Nucleus accumbens (tissue), 56 donors: ENCODE measurements at regions not wholly inside any gene's neighbourhood (a gene's known extent, or its start where the extent isn't known, plus 50 kb on each side); places are given as distances from the start of the nearest gene placed in this dataset.
"Not testable (repeated sequence)": the region's sequence is repeated elsewhere in the genome, so short reads cannot be mapped to it uniquely, and the experiment has no call there.

ENCODE experiments used
- DNase-seq, 56 donors: peaks; one replicate each; lab custom pipeline; 2025; lab: John Stamatoyannopoulos, UW

DNA sequence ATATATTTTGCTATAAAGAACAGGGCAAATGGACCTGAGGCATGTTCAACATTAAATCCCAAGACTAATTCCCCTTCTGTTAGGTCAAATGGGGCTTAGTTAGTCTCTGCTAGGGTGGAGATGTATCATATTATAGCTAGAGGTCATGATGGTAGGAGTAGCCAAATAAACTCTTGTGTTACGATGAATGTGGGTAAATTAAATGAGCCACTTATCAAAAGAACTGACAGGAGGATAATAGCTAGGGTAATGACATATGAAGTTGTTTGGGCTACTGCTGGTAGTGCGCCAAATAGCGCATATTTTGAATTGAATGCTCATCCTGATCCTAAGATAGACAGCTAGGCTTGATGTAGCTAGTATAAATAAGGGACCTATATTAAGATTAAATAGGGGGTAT is 445.0 kb downstream of the GXYLT1 start:
- DNase-seq = no peak

DNA sequence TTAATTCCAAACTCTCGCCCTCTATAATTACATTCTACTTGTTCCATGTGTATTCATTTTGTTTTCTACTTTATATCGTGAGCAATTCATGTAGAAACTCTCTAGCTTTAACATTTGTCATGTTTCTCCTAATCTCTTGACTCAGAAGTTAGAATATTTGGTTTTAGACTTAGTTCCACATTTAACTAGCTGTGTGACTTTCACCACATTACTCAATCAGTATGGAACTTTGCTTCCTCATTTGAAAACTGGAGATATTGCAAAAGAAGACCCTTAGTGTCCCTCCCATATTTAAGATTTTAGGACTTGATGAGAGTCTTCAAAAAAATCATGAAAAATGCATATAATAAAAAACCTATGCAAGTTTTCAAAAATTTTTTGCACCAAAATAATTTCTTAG is 447.5 kb downstream of the GXYLT1 start:
- no peak for DNase-seq

DNA sequence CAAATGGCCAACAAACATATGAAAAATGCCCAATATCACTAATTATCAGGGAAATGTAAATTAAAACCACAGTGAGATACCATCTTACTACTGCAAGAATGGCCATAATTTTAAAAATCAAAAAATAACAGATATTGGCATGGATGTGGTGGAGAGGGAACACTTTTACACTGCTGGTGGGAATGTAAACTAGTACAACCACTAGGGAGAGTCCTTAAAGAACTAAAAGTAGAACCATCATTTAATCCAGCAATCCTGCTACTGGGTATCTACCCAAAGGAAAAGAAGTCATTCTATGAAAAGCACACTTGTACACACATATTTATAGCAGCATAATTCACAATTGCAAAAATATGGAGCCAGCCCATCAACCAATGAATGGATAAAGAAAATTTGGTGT is 459.7 kb downstream of the GXYLT1 start:
- no peak for DNase-seq

DNA sequence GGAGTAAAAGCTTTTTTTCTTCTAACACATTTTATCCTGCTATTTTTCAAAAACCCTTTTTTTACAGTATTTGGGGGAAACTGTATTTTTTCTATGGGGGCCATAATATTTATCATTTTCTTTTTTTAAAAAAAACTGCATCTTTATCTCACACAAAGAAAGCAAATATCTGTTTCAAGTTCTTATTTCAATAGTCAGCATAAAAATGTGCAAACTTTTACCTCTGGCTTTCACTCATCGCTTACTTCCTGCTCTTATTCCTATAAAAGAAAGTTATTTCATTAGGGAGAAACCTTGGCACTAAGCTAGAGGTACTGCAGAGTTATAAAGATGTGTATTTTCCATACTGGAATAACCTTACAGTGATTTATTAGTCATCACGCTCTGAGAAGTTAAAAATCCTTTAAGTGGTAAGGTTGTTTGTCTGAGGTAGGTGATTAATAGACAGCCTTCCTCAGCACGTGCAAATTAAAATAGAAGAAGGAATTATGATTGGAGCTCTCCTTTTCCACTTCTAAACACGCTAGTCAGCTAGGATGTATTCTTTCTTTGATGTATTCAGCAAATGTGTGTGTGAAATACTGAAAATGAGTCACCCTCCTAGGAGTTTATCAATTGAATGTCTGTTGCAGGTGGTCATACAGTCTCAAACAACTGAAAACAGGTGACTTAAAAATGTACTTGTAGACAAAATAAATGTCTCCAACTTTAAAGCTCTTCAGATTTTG is 461.0 kb downstream of the GXYLT1 start:
- DNase-seq = no peak

DNA sequence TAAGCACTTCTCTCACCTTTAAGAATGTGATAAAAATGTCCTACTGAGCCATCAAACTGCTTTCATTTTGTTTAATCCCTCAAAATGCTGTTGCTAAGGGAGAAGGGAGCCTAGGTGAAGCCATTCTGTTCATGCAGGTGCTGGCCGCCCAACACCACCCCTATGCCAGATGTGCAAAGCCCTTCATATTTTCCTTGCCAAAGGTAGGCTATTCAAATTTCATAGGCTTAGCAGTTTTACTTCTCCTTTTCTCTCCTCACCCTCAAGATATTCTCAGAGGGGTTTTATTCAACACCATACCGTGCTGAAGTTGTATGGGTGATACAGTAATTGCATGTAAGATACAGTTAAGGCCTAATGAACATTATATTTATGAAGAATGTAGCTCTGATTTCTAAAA is 461.7 kb downstream of the GXYLT1 start:
- DNase-seq = no peak

DNA sequence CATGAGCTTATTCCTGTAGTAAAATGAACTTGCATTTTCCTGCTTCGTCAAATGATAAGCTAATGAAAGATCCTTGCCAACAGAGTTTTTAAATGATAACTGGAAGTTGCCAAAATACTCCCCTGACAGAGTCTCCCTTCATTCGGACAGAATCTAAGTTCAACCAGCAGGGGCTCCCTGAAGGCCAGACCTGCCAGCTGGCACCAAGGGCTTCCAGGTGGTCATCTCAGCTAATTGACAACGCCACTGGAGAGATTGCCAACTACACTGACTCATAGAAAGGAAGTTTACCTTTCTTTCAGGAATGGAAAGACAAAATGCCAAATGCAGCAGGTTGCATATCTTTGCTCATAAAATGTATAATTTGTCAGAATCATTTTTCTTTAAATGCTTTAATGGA is 462.8 kb downstream of the GXYLT1 start:
- DNase-seq = no peak

DNA sequence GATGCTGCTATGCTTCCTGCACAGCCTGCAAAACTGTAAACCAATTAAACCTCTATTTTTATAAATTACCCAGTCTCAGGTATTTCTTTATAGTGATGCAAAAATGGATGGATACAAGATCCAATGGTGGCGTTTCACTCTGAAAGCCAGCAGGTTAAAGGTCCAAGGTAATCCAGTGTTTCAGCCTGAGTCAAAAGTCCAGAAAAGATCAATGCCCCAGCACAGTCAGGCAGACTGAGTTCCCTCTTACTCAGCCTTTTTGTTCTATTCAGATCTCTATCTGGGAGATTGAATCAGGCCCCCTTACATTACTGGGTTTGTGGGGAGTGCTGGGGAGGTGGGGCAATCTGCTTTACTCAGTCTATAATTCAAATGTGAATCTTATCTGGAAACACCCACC is 464.5 kb downstream of the GXYLT1 start:
- no peak for DNase-seq

DNA sequence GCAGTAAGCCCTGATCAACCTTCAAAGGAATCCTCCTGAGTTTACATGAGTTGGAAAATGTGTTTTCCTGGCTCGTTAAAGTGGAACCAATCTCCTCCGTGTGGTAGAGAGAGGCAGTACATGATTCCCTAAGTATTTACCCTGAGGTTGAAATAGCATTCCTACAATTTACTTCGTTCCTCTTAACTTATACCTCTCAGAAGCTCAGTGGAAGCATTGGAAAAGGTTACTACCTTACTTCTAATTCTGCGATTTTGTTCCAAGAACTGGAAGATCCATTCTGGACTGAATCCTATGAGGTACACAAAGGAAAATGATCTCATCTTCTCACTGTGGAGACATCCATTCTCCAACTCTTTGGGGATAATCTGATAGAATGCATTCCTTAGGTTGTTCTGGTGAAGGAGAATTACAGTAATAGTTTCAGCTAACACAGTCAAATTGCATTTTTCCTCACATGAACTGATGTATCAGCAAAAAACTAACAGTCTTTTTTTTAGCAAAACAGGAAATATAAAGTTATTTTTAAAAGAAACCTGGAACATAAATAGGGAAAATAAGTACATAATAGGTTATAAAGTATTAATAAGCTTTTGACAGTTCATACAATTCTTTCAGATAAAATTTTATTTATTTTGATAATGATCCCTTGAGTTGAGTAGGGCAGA is 475.6 kb downstream of the PDZRN4 start:
- peak in 1 of 56 donors; percentile 5 for DNase-seq

DNA sequence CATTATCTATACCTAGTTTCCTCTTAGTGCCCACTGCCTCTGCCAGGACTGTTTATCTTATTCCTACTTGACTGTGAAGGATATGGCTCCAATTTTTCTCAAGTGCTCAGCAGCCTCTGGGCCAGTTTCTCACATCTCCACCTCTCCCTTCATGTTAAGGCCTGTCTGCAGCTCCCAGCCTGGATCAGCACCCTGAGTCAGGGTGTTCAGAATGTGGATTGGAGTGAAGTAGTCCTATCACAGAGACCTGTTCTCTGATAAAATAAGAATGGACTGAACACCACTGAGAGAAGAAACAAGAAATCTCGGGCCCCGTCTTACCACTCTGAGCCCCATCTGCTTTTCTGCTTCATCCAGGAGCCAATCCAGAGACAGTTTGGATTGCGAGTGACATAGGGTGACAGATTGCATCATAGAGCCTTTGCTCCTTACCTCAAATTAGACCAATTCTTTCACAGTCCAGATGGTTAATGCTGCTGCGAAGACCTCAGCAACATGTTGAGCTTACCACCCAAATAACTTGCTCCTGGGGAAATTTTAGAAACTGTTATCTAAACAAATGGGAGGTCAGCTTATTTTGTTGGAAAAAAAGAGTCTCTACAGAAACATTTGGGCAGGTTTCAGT is 473.1 kb downstream of the PDZRN4 start:
- DNase-seq = no peak

DNA sequence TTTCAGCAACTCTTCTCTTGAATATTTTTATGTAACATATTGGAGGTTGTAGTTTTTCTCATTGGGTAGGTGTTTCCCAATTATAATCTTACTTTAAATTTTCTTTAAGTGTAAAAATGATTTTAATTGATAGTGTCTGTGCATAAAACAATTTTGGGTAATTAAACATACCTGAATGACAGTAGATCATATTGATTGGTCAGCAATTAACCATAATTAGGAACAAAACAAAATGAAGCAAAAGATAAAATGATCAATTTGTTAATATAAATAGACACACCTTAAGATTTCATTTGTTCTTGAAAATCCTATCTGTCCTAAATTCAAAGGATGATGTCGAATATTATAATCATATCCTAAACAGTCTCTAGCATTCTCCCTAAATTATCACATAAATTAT is 468.3 kb downstream of the PDZRN4 start:
- no peak for DNase-seq

DNA sequence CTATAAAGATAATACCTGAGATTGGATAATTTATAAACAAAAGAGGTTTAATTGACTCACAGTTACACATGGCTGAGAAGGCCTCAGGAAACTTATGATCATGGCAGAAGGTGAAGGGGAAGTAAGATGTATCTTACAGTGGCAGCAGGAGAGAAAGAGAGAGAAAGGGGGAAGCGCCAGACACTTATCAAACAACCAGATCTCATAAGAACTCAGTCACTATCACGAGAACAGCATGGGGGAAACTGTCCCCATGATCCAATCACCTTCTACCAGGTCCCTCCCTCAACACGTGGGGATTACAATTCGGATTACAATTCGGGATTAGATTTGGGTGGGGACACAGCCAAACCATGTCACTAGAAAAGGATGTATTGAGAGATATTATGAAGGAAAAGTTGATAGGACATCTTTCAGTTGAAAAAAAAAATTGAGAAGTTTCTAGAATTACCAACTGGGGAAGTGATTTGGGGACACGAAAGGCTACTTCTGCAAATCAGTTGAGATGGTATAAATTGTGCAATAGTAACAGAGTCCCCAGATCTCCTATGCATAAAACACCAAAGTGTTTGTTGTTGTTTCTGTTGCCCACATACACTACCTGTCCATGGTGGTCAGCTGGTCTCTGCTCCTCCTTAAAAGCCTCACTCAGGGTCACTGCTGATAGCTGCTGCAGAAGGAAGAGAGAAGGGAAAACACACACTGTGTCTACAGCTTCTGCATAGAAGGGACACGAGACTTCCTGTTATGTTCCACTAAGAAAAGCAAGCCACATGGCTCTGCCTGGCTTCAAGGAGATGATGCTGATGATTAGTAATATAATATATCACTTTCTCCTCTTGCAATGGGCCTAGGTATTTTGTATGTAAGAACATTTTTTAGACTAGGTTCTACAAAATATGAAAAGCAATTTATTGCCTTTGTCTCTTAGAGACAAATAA is 465.5 kb downstream of the PDZRN4 start:
- no peak for DNase-seq

DNA sequence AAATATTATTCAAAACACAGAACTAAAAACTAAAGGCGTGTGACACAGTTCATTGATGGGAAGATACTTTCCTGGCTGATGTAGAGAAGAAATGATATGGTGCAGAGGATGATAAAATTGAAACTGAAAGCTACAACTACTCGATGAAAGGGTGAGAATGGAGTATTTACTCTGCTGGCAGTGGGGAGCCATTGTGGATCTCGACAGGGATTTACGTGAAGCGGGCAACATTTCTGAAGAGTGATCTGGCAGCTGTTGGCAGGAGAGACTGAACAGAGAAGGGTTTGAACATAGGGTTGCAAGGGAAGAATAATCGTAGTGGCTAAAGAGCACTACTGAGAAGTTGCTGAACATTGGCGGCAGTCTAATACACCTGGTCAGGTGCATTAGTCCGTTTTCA is 464.9 kb downstream of the PDZRN4 start:
- DNase-seq = no peak

DNA sequence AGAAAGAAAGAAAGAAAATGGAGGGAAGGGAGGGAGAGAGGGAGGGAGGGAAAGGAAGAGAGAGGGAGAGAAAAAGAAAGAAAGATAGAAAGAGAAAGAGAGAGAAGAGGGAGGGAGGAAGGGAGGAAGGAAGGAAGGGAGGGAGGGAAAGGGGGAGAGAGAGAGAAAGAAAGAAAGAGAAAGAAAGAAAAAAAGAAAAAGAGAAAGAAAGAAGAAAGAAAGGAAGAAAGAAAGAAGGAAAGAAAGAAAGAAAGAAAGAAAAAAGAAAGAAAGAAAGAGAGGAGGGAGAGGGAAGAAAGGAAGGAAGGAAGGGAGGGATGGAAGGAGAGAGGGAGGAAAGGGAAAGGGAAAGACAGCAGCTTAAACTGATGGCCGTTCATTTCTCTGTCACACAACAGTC is 457.5 kb downstream of the PDZRN4 start:
- DNase-seq = no peak

DNA sequence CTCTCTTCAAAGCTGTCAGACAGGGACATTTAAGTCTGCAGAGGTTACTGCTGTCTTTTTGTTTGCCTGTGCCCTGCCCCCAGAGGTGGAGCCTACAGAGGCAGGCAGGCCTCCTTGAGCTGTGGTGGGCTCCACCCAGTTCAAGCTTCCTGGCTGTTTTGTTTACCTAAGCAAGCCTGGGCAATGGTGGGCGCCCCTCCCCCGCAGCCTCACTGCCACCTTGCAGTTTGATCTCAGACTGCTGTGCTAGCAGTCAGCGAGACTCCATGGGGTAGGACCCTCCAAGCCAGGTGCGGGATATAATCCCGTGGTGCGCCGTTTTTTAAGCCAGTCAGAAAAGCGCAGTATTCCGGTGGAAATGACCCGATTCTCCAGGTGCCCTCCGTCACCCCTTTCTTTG is 454.7 kb downstream of the PDZRN4 start:
- not testable (repeated sequence) for DNase-seq

DNA sequence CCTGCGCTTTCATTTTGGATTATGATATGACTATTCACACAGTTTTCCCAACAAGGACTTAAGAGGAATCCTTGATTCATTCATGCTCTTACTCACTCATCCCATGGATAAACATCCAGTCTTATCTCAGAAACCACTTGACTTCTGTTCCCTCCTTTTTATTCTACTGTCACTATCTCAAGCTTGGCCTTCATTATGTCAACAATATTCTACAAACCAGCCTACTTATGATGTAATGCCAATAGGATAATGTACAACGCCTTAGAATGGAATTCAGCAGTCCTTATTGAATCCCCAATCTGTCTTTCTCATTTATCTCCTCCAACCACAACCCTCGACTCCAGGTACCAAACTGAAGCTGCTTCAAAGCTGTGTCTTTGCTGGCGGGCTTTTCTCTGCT is 448.5 kb downstream of the PDZRN4 start:
- no peak for DNase-seq

DNA sequence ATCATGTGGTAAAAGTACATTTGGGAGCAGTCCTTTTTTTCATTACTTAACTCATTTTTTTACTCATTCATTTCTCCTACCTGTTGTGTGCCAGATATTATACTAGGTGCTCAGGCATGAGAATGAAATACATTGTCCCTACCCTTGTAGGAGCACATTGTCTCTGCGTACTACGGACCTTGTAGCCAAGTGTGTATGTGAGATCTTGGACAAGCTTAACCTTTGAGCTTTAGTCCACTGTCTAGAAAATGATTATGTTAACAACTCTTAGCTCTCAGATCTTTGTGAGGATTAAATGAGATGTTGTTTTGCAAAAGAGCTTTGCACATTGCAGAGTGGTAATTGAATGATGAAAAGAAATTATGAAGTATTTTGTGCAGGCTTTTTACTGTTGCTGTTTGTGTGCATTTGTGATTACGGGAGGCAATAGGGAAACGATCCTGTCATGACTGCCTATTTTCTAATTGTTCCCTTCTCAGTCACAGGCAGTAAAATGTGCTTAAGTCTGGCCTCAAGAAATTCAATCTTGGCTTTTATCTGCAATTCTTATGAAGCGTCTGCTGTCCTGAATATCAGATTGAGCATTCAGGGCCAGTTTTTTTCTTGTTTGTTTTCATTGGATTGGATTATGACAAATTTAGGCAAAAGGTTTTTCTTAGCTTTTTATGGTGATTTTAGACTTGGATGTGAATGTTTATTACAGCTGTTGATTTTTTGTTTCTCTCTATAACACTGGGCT is 447.7 kb downstream of the PDZRN4 start:
- no peak for DNase-seq

DNA sequence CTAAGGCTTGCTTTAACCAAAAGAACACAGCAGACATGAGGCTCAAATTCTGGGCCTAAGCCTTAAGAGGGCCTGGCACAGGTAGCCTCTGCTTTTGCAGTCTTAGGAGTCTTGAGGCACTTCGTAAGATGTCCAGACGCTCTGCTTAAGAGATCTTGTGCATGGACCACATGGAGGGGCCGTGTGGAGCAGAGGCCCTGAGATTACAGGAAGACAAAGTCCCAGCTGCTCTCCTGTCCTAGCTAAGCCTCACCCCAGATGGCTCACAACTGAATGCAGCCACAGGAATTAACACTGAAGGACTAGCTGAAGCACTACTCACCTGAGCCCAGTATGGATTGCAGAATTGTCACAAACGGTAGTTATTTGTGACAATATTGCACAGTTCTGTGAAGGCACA is 446.0 kb downstream of the PDZRN4 start:
- peak in 1 of 56 donors; percentile 1 for DNase-seq

DNA sequence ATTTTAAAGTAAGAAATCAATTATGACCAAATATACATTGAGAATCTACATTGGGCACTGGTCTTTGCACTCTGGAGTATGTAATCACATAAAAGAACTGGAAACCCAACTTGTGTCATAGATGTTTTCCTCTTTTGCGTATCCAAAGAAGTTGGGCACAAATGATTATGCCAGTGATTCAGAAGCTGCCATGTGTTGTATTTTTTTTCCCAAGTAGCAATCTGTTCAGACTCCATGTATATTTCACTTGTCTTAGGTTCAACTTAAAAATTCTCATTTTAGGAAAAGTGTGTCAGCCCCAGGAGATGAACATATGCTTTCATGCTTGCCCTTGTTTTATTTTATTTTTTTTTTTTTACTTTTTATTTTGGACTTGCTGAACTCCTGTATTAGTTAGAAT is 441.5 kb downstream of the PDZRN4 start:
- DNase-seq = no peak

DNA sequence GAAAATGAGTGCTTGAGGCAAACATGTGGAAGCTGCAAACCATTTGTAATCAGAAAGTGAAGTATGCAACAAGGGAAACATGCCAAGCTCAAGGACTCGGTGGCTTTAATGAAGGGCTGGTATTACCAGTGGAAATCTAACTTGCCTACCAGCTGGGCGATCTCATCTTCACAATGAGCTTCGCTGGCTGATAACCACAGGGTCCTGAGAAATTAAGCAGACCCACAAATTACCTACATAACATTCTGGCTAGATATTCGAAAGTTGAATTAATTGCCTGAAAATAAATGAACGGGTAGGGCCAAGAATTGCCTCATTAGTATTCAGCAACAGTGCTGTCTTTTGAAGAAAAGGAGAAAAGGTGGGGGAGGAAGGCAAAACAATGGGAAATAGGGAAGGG is 439.4 kb downstream of the PDZRN4 start:
- no peak for DNase-seq

DNA sequence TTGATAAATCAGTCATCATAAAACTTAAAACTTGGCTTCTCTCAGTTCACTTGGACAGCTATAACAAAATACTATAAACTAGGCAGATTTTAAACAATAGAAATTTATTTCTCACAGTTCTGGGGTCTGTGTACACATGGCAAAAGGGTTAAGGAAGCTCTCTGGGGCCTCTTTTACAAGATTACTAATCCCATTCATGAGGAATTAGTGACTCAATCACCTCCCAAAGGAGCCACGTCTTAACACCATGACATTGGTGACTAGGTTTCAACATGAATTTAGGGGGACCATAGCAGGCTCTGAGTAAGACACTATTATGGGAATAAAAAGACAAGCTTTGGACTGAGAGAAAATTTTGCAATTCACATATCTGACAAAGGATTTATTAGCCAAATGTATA is 436.5 kb downstream of the PDZRN4 start:
- DNase-seq = no peak
